Ovary (tissue), 7 donors: ENCODE measurements at regions not wholly inside any gene's neighbourhood (a gene's known extent, or its start where the extent isn't known, plus 50 kb on each side); places are given as distances from the start of the nearest gene placed in this dataset.

Source experiments
- DNase-seq, 5 donors: peaks; one replicate each; pipeline ENCODE4 v3.0.0-alpha.2; 2019 to 2020
- H3K27ac ChIP-seq, 2 donors: fragments of 200-600 bp; one replicate each; pipeline versions ENCODE4 v1.5.1 to v1.8.0; 2019 to 2022
- H3K27me3 ChIP-seq: fragments of 200-600 bp; one replicate; pipeline ENCODE4 v1.8.0; 2022
- H3K36me3 ChIP-seq: fragments of 200-600 bp; sonication (generic); one replicate; pipeline ENCODE4 v1.5.1; 2019
- H3K4me1 ChIP-seq: one replicate; pipeline ENCODE4 v1.8.1; 2013; ENCODE audit warnings: mild to moderate bottlenecking, moderate library complexity; ENCODE audit not compliant: insufficient read depth
- H3K4me3 ChIP-seq: fragments of 200-600 bp; sonication (generic); one replicate; pipeline ENCODE4 v1.5.1; 2017
- H3K9me3 ChIP-seq, 2 donors: fragments of 200-600 bp in 1 of 2; sonication (generic) in 1 of 2; one replicate each; pipeline versions ENCODE4 v1.5.1 to v1.8.1; 2013 to 2019; ENCODE audit warnings: mild to moderate bottlenecking in 1 of 2, moderate library complexity in 1 of 2
- EP300 ChIP-seq: sonication (generic); formaldehyde crosslinking; IDR thresholded peaks from one replicate; pipeline ENCODE4 v1.6.1; 2017; ENCODE audit warnings: antibody characterized with exemption
- POLR2A ChIP-seq: fragments of 450-650 bp; IDR thresholded peaks from one replicate; pipeline ENCODE4 v1.6.1; 2017; ENCODE audit warnings: antibody characterized with exemption, mild to moderate bottlenecking, moderate library complexity
- WGBS, 3 donors: extraction: QIAGEN DNeasy Blood & Tissue Kit in 1 of 3; methylation state at CpG; one replicate each; pipeline versions ENCODE4 v1.1.5 to v1.1.7; 2013 to 2017; 5-methylcytosine and 5-hydroxymethylcytosine counted together
- intact Hi-C, 4 donors: fragments of 100-400 bp; cut with DNase I; formaldehyde crosslinking; loops; one replicate each; pipeline versions ENCODE4 v1.11.0 to v1.15.1; 2022 to 2023
- TF ChIP-seq, protein P1 (sequence below), 3 donors: fragments of 450-650 bp in 2 of 3; fragments of 200-600 bp in 1 of 3; IDR thresholded peaks; one replicate each; pipeline versions ENCODE4 v1.5.1 to v1.8.0; 2016 to 2022; ENCODE audit warnings: antibody characterized with exemption in 3 of 3, mild to moderate bottlenecking in 1 of 3
- donor health status: DM: no; HTN: no; CAD: no; lungs with moderate emphysema.
- donor health status: DM: no; HTN: no; CAD: no.
- donor health status: Bipolar disorder and iron deficiency.
- donor health status: DM: no; HTN: no; CAD: no.
- donor health status: DM: yes; HTN: yes; CAD: no.

DNA sequence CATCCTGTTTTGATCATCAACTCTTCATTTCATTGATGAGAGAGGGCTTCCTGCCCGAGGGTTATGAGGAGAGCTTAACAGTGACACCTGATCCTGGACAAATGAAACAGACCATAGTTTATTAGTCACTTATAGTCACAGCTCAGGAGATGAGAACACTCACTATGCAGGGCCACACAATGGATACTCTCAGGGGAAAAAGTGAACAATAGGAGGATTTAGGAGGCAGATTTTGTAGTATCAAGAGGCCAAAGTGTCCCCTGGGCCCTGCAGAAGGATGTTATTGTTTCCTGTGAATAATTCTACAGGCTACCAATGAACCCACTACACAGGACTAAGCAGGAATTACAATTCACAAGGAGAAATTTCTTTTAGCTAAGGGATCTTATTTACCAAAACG is 772.8 kb upstream of the MAN1A1 start:
- no peak overlapping the region for H3K27ac ChIP-seq
- H3K4me3 ChIP-seq, result no peak overlapping the region
- no peaks in the 10 kb centered on the region for H3K36me3 ChIP-seq
- TF ChIP-seq, protein P1, sequence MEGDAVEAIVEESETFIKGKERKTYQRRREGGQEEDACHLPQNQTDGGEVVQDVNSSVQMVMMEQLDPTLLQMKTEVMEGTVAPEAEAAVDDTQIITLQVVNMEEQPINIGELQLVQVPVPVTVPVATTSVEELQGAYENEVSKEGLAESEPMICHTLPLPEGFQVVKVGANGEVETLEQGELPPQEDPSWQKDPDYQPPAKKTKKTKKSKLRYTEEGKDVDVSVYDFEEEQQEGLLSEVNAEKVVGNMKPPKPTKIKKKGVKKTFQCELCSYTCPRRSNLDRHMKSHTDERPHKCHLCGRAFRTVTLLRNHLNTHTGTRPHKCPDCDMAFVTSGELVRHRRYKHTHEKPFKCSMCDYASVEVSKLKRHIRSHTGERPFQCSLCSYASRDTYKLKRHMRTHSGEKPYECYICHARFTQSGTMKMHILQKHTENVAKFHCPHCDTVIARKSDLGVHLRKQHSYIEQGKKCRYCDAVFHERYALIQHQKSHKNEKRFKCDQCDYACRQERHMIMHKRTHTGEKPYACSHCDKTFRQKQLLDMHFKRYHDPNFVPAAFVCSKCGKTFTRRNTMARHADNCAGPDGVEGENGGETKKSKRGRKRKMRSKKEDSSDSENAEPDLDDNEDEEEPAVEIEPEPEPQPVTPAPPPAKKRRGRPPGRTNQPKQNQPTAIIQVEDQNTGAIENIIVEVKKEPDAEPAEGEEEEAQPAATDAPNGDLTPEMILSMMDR (IDR thresholded peaks at IDR 0.05), result no peak
- TF ChIP-seq POLR2A (no peak), EP300 (no peak)
- intact Hi-C loops, result no loop called here
- no peaks in the 10 kb centered on the region for H3K27me3 ChIP-seq
- H3K4me1 ChIP-seq, result no peaks in the 10 kb centered on the region
- 70 to 75% (median 72%) methylated on average over 2 of the region's 2 CpGs for WGBS, 3 donors
- H3K9me3 ChIP-seq, result no peaks in the 10 kb centered on the region
- no peak for DNase-seq

DNA sequence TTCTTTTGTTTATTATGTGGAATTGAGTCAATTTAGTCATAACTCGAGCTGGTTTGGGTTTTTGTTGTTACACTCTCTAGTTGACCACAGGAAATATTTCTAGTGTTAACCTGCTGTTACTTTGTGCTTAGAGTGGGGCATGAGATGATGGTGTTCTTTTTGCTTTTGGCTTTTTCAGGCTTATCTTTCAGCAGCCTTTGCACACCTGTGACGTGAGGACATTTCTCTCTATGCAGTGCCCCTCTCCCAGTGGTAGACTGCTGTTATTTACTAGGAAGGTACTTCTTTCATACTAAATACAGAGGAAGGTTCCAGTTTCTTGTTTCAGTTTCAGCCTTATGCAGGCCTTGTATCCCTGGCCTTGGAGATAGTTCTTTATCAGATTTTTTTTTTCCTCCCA is 766.8 kb upstream of the MAN1A1 start:
- Histone ChIP-seq H3K4me3 (no peak overlapping the region), H3K9me3 (no peaks in the 10 kb centered on the region), H3K27ac (no peak overlapping the region), H3K36me3 (no peaks in the 10 kb centered on the region), H3K4me1 (no peaks in the 10 kb centered on the region), H3K27me3 (no peaks in the 10 kb centered on the region)
- intact Hi-C loops, result loop anchor here in 1 of 4 donors (10.0 kb wide), 1 partner anchor 1838 kb away; no protein-coding TSS in a partner anchor
- TF ChIP-seq POLR2A (no peak), EP300 (no peak)
- TF ChIP-seq, protein P1 (IDR thresholded peaks at IDR 0.05), result no peak
- no peak for DNase-seq
- 60 to 71% (median 63%) methylated on average over 2 of the region's 2 CpGs for WGBS, 3 donors

DNA sequence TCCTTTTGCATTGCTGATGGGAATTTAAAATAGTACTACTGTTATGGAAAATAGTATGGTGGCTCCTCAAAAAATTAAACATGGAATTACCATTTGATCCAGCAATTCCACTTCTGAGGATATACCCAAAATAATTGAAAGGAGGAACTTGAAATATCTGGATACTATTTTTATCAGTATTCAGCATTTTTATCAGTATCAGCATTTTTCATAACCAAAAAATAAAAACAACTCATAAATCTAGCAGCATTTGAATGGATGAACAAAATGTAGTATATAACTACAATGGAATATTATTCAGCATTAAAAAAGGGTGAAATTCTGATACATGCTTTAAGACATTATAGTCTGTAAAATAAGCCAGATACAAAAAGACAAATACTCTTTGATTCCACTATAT is 763.4 kb upstream of the MAN1A1 start:
- Histone ChIP-seq H3K4me3 (no peak overlapping the region), H3K36me3 (no peaks in the 10 kb centered on the region), H3K4me1 (no peaks in the 10 kb centered on the region), H3K9me3 (no peaks in the 10 kb centered on the region), H3K27me3 (no peaks in the 10 kb centered on the region), H3K27ac (no peak overlapping the region)
- intact Hi-C loops, result loop anchor here in 1 of 4 donors (10.0 kb wide), 1 partner anchor 1842 kb away; no protein-coding TSS in a partner anchor
- TF ChIP-seq, protein P1 (IDR thresholded peaks at IDR 0.05), result no peak
- TF ChIP-seq EP300 (no peak), POLR2A (no peak)
- no peak for DNase-seq

DNA sequence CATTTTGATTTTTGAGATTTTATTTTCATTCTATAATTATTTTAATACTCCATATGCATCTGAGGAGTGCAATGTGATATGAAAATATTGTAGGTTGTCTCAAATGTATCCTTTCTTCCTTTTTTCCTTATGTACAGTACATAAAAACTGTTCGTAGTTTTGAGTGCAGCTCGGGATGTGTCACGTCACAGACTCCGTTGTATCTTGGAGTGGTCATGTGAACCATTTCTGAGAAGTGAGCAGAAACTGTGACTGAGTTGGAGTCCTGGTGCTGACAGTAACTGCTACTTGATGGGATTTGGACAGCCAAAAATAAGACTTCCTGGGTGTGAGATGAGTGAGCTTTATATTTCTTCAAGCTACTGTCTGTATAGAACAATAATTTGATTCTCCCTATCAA is 761.4 kb upstream of the MAN1A1 start:
- no peaks in the 10 kb centered on the region for H3K36me3 ChIP-seq
- TF ChIP-seq, protein P1 (IDR thresholded peaks at IDR 0.05), result no peak
- TF ChIP-seq POLR2A (no peak), EP300 (no peak)
- no peak overlapping the region for H3K27ac ChIP-seq
- H3K4me3 ChIP-seq, result no peak overlapping the region
- H3K9me3 ChIP-seq, result no peaks in the 10 kb centered on the region
- no peaks in the 10 kb centered on the region for H3K4me1 ChIP-seq
- 29 to 69% (median 38%) methylated on average over 4 of the region's 4 CpGs for WGBS, 3 donors
- intact Hi-C loops, result loop anchor here in 1 of 4 donors (10.0 kb wide), 1 partner anchor 1844 kb away; no protein-coding TSS in a partner anchor
- DNase-seq, result no peak
- H3K27me3 ChIP-seq, result no peaks in the 10 kb centered on the region
